ENCODE measurements at regions not wholly inside any gene's neighbourhood (a gene's known extent, or its start where the extent isn't known, plus 50 kb on each side); places are given as distances from the start of the nearest gene placed in this dataset.

GRCh38 chr17:51395621-51396020, 135.3 kb downstream of the UTP18 start:
- TF ChIP-seq, protein P1, sequence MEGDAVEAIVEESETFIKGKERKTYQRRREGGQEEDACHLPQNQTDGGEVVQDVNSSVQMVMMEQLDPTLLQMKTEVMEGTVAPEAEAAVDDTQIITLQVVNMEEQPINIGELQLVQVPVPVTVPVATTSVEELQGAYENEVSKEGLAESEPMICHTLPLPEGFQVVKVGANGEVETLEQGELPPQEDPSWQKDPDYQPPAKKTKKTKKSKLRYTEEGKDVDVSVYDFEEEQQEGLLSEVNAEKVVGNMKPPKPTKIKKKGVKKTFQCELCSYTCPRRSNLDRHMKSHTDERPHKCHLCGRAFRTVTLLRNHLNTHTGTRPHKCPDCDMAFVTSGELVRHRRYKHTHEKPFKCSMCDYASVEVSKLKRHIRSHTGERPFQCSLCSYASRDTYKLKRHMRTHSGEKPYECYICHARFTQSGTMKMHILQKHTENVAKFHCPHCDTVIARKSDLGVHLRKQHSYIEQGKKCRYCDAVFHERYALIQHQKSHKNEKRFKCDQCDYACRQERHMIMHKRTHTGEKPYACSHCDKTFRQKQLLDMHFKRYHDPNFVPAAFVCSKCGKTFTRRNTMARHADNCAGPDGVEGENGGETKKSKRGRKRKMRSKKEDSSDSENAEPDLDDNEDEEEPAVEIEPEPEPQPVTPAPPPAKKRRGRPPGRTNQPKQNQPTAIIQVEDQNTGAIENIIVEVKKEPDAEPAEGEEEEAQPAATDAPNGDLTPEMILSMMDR (IDR thresholded peaks at IDR 0.05) = no peak
- no peak for TF ChIP-seq POLR2AphosphoS5 (IDR thresholded peaks at IDR 0.05)
- no peaks in the 10 kb centered on the region for H3K4me1 ChIP-seq
- H3K27me3 ChIP-seq = peaks cover 5% of the 10 kb centered on the region
- WGBS, 2 donors (ENCODE audit: low coverage in 1 of 2) = 81 to 83% methylated on average over 3 to 6 of the region's 6 CpGs
- H3K27ac ChIP-seq = no peak overlapping the region
- no peak for ATAC-seq
- no peaks in the 10 kb centered on the region for H3K36me3 ChIP-seq
- no peaks in the 10 kb centered on the region for H3K9me3 ChIP-seq
- H3K4me3 ChIP-seq = no peak overlapping the region

DNA sequence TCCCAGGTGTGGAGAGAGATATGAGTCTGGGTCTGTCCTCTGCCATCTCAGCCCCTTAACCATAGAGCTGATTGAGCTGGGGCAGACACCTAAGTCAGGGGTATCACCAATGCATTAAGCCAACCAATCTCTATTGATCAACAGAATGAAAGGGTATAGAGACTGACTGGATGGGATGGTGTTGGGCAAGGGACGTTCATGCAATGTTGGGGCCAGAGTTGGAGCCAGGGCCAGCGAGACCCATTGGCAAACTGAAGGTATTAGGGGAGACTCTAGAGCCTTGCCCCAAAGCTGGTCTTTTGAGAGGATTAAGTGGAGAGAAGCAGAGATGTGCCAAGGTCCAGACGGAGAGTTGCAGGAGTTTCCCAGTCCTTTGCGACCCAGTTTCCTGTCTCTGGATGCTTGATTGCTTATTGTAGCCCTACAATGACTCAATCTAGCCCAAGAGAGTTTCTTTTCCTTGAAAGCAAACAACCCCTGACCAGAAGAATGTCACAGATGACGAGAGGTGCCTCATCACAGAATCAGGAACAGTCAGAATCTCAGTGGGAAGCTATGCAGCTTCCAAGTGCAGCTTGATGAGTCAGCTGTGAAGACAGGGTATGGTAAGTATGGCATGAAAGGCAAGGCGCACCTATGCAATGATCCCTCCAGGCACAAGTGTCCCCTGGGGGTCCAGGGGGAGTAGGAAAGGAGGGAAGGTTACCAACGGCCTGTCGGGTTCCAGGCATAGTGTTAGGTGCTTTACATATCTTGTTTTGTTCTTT, 137.2 kb downstream of the UTP18 start:
- H3K27me3 ChIP-seq = no peaks in the 10 kb centered on the region
- no peaks in the 10 kb centered on the region for H3K9me3 ChIP-seq
- no peak for TF ChIP-seq POLR2AphosphoS5 (IDR thresholded peaks at IDR 0.05)
- no peak for TF ChIP-seq EP300 (IDR thresholded peaks at IDR 0.05)
- TF ChIP-seq, protein P1 (IDR thresholded peaks at IDR 0.05) = no peak
- no peak for TF ChIP-seq POLR2A (IDR thresholded peaks at IDR 0.05)
- no peak for ATAC-seq
- no peaks in the 10 kb centered on the region for H3K36me3 ChIP-seq
- 79 to 81% methylated on average over 4 of the region's 8 CpGs for WGBS, 2 donors (ENCODE audit: low coverage in 1 of 2)
- H3K27ac ChIP-seq = no peak overlapping the region
- H3K4me1 ChIP-seq = no peaks in the 10 kb centered on the region
- H3K4me3 ChIP-seq = no peak overlapping the region

DNA sequence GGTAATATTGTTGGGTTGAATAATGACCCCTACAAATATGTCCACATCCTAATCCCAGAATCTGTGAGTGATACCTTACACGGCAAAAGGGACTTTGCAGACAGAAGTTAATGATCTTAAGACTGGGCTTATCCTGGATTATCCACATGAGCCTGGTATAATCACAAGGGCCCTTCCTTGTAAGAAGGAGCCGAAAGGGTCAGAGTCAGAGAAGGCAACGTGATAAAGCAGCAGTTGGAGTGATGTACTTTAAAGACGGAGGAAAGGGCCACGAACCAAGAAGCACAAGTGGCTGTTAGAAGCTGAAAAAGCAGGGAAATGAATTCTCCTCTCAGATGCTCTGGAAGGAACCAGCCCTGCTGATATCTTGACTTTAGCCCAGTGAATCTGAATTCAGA, 137.8 kb downstream of the UTP18 start:
- Histone ChIP-seq H3K27ac (no peak overlapping the region), H3K9me3 (no peaks in the 10 kb centered on the region), H3K27me3 (no peaks in the 10 kb centered on the region), H3K4me3 (no peak overlapping the region), H3K4me1 (no peaks in the 10 kb centered on the region), H3K36me3 (no peaks in the 10 kb centered on the region)
- no peak for ATAC-seq
- 62 to 81% methylated on average over 3 to 5 of the region's 5 CpGs for WGBS, 2 donors (ENCODE audit: low coverage in 1 of 2)
- TF ChIP-seq EP300 (IDR thresholded peaks at IDR 0.05) (no peak), POLR2A (IDR thresholded peaks at IDR 0.05) (no peak), POLR2AphosphoS5 (IDR thresholded peaks at IDR 0.05) (no peak)
- TF ChIP-seq, protein P1 (IDR thresholded peaks at IDR 0.05) = no peak

DNA sequence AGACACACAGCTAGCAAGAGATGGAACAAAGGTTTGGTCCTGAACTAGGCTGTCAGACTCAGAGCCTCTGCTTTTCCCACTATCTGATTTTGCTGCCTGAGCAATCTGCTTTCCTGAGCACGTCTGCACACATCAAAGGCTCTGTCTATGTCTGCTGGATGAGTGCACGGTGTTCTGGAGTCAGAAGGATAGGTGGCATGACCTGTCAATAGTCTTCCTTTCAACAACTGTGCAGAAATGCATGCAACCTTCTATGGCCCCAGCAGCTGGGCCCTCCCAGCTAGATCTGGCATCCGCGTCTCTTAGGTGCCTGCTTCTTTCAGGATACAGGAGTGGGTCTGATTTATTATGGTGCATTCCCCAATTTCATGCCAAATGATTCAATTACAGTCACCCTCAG, 138.3 kb downstream of the UTP18 start:
- WGBS, 2 donors (ENCODE audit: low coverage in 1 of 2) = 20 to 60% methylated on average over 1 of the region's 4 CpGs
- no peak for TF ChIP-seq EP300 (IDR thresholded peaks at IDR 0.05)
- no peak for TF ChIP-seq POLR2AphosphoS5 (IDR thresholded peaks at IDR 0.05)

GRCh38 chr17:51401279-51401678, 140.9 kb downstream of the UTP18 start:
- Histone ChIP-seq H3K4me3 (no peak overlapping the region), H3K27me3 (no peaks in the 10 kb centered on the region), H3K9me3 (no peaks in the 10 kb centered on the region), H3K36me3 (no peaks in the 10 kb centered on the region), H3K4me1 (no peaks in the 10 kb centered on the region), H3K27ac (no peak overlapping the region)
- TF ChIP-seq POLR2AphosphoS5 (IDR thresholded peaks at IDR 0.05) = no peak
- no peak for TF ChIP-seq POLR2A (IDR thresholded peaks at IDR 0.05)
- TF ChIP-seq, protein P1 (IDR thresholded peaks at IDR 0.05) = no peak
- no peak for TF ChIP-seq EP300 (IDR thresholded peaks at IDR 0.05)
- no peak for ATAC-seq
- WGBS, 2 donors (ENCODE audit: low coverage in 1 of 2) = 46 to 62% methylated on average over 3 to 5 of the region's 5 CpGs

More for the DNA sequence above, 138.3 kb downstream of the UTP18 start:
- no peak overlapping the region for H3K27ac ChIP-seq
- no peaks in the 10 kb centered on the region for H3K9me3 ChIP-seq
- H3K4me1 ChIP-seq = no peaks in the 10 kb centered on the region
- ATAC-seq = no peak
- no peaks in the 10 kb centered on the region for H3K27me3 ChIP-seq
- H3K36me3 ChIP-seq = no peaks in the 10 kb centered on the region
- H3K4me3 ChIP-seq = no peak overlapping the region
